Mesenchymal stem cell (in vitro differentiated cells and primary cell): ENCODE measurements at regions not wholly inside any gene's neighbourhood (a gene's known extent, or its start where the extent isn't known, plus 50 kb on each side); places are given as distances from the start of the nearest gene placed in this dataset.

Source experiments
- DNase-seq: peaks from one replicate; pipeline ENCODE4 v3.0.0-alpha.2; 2013
- H2AFZ ChIP-seq: one replicate; pipeline ENCODE4 v1.6.1; 2013; ENCODE audit warnings: low read depth, mild to moderate bottlenecking, control low read depth, inconsistent platforms, low read length, moderate library complexity
- H2AK5ac ChIP-seq: 2 replicates; pipeline ENCODE4 v1.6.1; 2013; ENCODE audit warnings: low read length, moderate library complexity, mild to moderate bottlenecking, inconsistent platforms; ENCODE audit not compliant: severe bottlenecking
- H2BK120ac ChIP-seq: one replicate; pipeline ENCODE4 v1.6.1; 2013; ENCODE audit warnings: low read depth, mild to moderate bottlenecking, inconsistent platforms, low read length, moderate library complexity
- H2BK12ac ChIP-seq, 2 experiments: one replicate each; pipeline ENCODE4 v1.6.1; 2013; ENCODE audit warnings: inconsistent platforms in 2 of 2, low read length in 2 of 2, mild to moderate bottlenecking in 2 of 2, moderate library complexity in 2 of 2, control low read depth in 1 of 2
- H2BK15ac ChIP-seq: one replicate; pipeline ENCODE4 v1.6.1; 2013; ENCODE audit warnings: mild to moderate bottlenecking, low read depth, inconsistent platforms; ENCODE audit not compliant: poor library complexity, severe bottlenecking
- H2BK5ac ChIP-seq: 2 replicates; pipeline ENCODE4 v1.6.1; 2013; ENCODE audit warnings: low read depth, mild to moderate bottlenecking, low read length, control low read depth, inconsistent platforms; ENCODE audit not compliant: poor library complexity, severe bottlenecking
- H3K14ac ChIP-seq, 2 experiments: one replicate each; pipeline ENCODE4 v1.6.1; 2013; ENCODE audit warnings: inconsistent platforms in 2 of 2, low read length in 2 of 2, control low read depth in 1 of 2, mild to moderate bottlenecking in 1 of 2, moderate library complexity in 1 of 2
- H3K18ac ChIP-seq, 2 experiments: one replicate each; pipeline ENCODE4 v1.6.1; 2013; ENCODE audit warnings: inconsistent platforms in 2 of 2, low read length in 2 of 2, control low read depth in 1 of 2, low read depth in 1 of 2, mild to moderate bottlenecking in 1 of 2
- H3K23ac ChIP-seq, 2 experiments: one replicate each; pipeline ENCODE4 v1.6.1; 2013; ENCODE audit warnings: inconsistent platforms in 2 of 2, low read length in 2 of 2, mild to moderate bottlenecking in 2 of 2, moderate library complexity in 2 of 2, control low read depth in 1 of 2
- H3K27ac ChIP-seq: 2 replicates; pipeline ENCODE4 v1.5.1; 2013; ENCODE audit warnings: mild to moderate bottlenecking, moderate library complexity, low read length, control low read depth, inconsistent platforms; ENCODE audit not compliant: poor library complexity, severe bottlenecking
- H3K27me3 ChIP-seq, 2 experiments: 2 replicates each; pipeline versions ENCODE4 v1.6.1 to v1.7.0; 2013; ENCODE audit warnings: low read length in 2 of 2, mild to moderate bottlenecking in 2 of 2, moderate library complexity in 2 of 2, control low read depth in 1 of 2, inconsistent platforms in 1 of 2; ENCODE audit not compliant: control insufficient read depth in 1 of 2, insufficient read depth in 1 of 2
- H3K36me3 ChIP-seq, 2 experiments: 2 replicates each; pipeline versions ENCODE4 v1.6.1 to v1.7.0; 2013; ENCODE audit warnings: low read length in 2 of 2, control low read depth in 1 of 2, inconsistent platforms in 1 of 2, low read depth in 1 of 2, mild to moderate bottlenecking in 1 of 2; ENCODE audit not compliant: insufficient read depth in 2 of 2, control insufficient read depth in 1 of 2
- H3K4ac ChIP-seq, 2 experiments: one replicate each; pipeline ENCODE4 v1.6.1; 2013; ENCODE audit warnings: inconsistent platforms in 2 of 2, low read length in 2 of 2, mild to moderate bottlenecking in 2 of 2, moderate library complexity in 2 of 2, control low read depth in 1 of 2, low read depth in 1 of 2
- H3K4me1 ChIP-seq: 2 replicates; pipeline ENCODE4 v1.6.1; 2013; ENCODE audit warnings: low read depth, low read length, control low read depth; ENCODE audit not compliant: control insufficient read depth, insufficient read depth
- H3K4me2 ChIP-seq: 2 replicates; pipeline ENCODE4 v1.6.1; 2013; ENCODE audit warnings: low read length, mild to moderate bottlenecking, inconsistent platforms; ENCODE audit not compliant: poor library complexity, severe bottlenecking
- H3K4me3 ChIP-seq, 2 experiments: 2 replicates each; pipeline versions ENCODE4 v1.5.1 to v1.7.0; 2013; ENCODE audit warnings: low read length in 2 of 2, mild to moderate bottlenecking in 2 of 2, control low read depth in 1 of 2, low read depth in 1 of 2; ENCODE audit not compliant: insufficient read depth in 1 of 2
- H3K79me1 ChIP-seq: replicated peaks from 2 replicates; pipeline ENCODE4 v1.6.1; 2013; ENCODE audit warnings: mild to moderate bottlenecking, control low read depth, low read length, inconsistent platforms; ENCODE audit not compliant: poor library complexity, severe bottlenecking
- H3K9ac ChIP-seq: 2 replicates; pipeline ENCODE4 v1.7.0; 2013; ENCODE audit warnings: mild to moderate bottlenecking, low read length, moderate library complexity
- H3K9me3 ChIP-seq: 2 replicates; pipeline ENCODE4 v1.7.0; 2013; ENCODE audit warnings: mild to moderate bottlenecking, low read length; ENCODE audit not compliant: control insufficient read depth
- H4K8ac ChIP-seq: one replicate; pipeline ENCODE4 v1.6.1; 2013; ENCODE audit warnings: inconsistent platforms, mild to moderate bottlenecking, low read length, moderate library complexity
- H4K91ac ChIP-seq: one replicate; pipeline ENCODE4 v1.6.1; 2013; ENCODE audit warnings: mild to moderate bottlenecking, low read length, inconsistent platforms
- whole genome bisulfite sequencing: methylation state at CpG from one replicate; pipeline ENCODE4 v1.1.7; 2013; ENCODE audit warnings: mixed read lengths; 5-methylcytosine and 5-hydroxymethylcytosine counted together

DNA sequence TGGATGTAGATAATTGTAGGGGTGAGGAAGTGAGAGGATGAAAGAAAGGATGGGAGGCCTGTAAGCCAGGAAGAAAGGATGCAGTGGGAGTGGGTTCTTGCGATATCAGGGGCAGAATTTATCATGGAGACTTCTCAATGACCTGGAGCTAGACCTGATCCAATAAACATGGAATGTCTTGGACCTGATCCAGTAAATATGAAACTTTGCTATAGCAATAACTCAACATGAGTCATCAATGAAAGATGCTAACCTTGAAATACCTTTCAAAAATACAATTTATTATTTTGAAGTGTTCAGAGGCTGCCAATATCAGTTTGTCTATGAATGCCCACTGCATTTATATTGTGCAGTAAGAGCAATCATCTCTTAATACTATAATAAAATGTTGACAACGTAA, 279.5 kb downstream of the POU4F1 start:
- Histone ChIP-seq H3K14ac (no peak overlapping the region), H2AFZ (no peak overlapping the region), H3K4me1 (no peaks in the 10 kb centered on the region), H2BK5ac (no peak overlapping the region), H3K9ac (no peak overlapping the region), H4K91ac (no peak overlapping the region), H3K27ac (no peak overlapping the region), H3K4me2 (no peak overlapping the region), H3K4ac (no peak overlapping the region), H3K36me3 (no peaks in the 10 kb centered on the region), H3K4me3 (no peak overlapping the region), H2BK120ac (no peak overlapping the region), H3K79me1 (no peaks in the 10 kb centered on the region), H4K8ac (no peak overlapping the region), H3K9me3 (no peaks in the 10 kb centered on the region), H3K27me3 (no peaks in the 10 kb centered on the region), H2BK12ac (no peak overlapping the region), H2BK15ac (no peak overlapping the region), H3K18ac (no peak overlapping the region), H3K23ac (no peak overlapping the region), H2AK5ac (no peak overlapping the region)
- DNase-seq = no peak
- WGBS = 75% methylated on average over 1 of the region's 2 CpGs

DNA sequence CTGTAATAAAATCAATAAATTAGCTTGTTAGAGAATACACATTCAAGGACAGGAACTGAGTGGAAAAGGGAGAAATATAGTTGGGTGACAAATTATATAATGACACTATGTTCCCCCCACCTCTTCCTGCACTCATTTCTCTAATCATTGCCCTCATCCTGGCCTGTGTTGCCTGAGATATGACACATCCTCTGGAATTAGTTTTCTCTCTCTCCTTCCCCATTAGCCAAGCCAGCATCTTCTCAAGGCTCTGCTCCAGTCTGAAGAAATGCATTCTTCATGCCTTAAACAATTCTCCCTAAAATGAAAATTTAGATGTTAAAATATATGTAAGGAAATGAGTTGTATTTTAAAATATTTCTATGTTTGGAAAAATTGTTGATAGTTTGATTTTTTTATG, 280.3 kb downstream of the POU4F1 start:
- H3K23ac ChIP-seq = no peak overlapping the region
- no peaks in the 10 kb centered on the region for H3K27me3 ChIP-seq
- H3K4me3 ChIP-seq = no peak overlapping the region
- H3K4me2 ChIP-seq = no peak overlapping the region
- H3K79me1 ChIP-seq = no peaks in the 10 kb centered on the region
- H3K18ac ChIP-seq = no peak overlapping the region
- H3K27ac ChIP-seq = no peak overlapping the region
- DNase-seq = no peak
- no peak overlapping the region for H2BK120ac ChIP-seq
- no peaks in the 10 kb centered on the region for H3K36me3 ChIP-seq
- no peak overlapping the region for H3K4ac ChIP-seq
- no peaks in the 10 kb centered on the region for H3K4me1 ChIP-seq
- no peak overlapping the region for H3K14ac ChIP-seq
- H4K8ac ChIP-seq = no peak overlapping the region
- no peak overlapping the region for H2BK5ac ChIP-seq
- no peak overlapping the region for H4K91ac ChIP-seq
- no peak overlapping the region for H2AFZ ChIP-seq
- no peak overlapping the region for H2AK5ac ChIP-seq
- H3K9ac ChIP-seq = no peak overlapping the region
- H3K9me3 ChIP-seq = no peaks in the 10 kb centered on the region
- H2BK12ac ChIP-seq = no peak overlapping the region
- H2BK15ac ChIP-seq = no peak overlapping the region

DNA sequence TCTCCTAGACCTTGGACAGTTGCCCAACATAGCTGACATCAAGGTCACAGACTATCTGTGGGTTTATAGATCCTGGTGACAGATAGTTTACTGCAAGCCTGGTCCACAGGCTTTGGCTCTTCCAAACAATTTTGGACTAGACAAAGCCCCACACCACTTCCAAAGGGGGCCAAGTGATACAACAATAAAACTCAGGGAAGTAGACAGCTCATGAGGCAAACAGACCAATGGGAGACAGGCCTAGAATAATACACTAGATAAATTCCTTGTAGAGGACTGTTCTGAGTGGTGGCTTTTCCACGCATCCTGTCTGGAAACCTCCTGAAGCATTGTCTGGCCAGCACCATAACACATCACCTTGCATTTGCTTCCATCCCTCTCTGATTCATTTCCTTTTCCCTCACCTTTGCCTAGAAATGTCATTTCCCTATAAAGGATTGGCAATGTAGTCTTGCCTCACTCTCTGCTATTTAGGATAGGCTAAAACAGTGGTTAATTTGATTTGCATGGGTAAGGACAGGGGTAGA, 284.2 kb downstream of the POU4F1 start:
- 95% methylated on average over 1 of the region's 1 CpG for WGBS
- no peak overlapping the region for H4K8ac ChIP-seq
- no peak overlapping the region for H2BK15ac ChIP-seq
- no peak overlapping the region for H4K91ac ChIP-seq
- H3K27ac ChIP-seq = no peak overlapping the region
- H3K79me1 ChIP-seq = no peaks in the 10 kb centered on the region
- no peak overlapping the region for H3K4ac ChIP-seq
- H3K36me3 ChIP-seq = no peaks in the 10 kb centered on the region
- H2BK120ac ChIP-seq = no peak overlapping the region
- no peaks in the 10 kb centered on the region for H3K9me3 ChIP-seq
- H3K18ac ChIP-seq = no peak overlapping the region
- H3K4me3 ChIP-seq = no peak overlapping the region
- no peaks in the 10 kb centered on the region for H3K4me1 ChIP-seq
- no peak overlapping the region for H2BK5ac ChIP-seq
- H3K4me2 ChIP-seq = no peak overlapping the region
- no peaks in the 10 kb centered on the region for H3K27me3 ChIP-seq
- no peak overlapping the region for H3K23ac ChIP-seq
- no peak overlapping the region for H2AK5ac ChIP-seq
- H2AFZ ChIP-seq = no peak overlapping the region
- no peak for DNase-seq
- no peak overlapping the region for H3K14ac ChIP-seq
- no peak overlapping the region for H3K9ac ChIP-seq
- no peak overlapping the region for H2BK12ac ChIP-seq

DNA sequence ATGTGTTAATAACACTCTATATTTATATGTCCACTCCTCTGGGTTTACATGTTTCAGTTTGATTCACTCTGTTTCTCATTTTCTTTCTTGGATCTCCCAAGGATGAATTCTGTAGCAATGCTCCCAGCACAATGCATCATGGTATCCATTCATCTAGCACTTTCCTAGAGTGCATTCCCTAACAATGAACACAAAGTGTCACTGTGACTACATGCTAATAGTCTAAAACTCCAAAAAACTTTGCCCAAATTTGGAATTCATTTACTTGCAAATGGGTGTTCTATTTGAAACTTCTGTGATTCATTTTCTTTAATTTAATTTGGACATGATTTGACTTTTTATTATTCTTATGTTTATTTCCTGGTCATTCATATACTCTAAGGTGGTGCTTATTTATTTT, 286.3 kb downstream of the POU4F1 start:
- Histone ChIP-seq H2BK5ac (no peak overlapping the region), H2BK120ac (no peak overlapping the region), H3K4me2 (no peak overlapping the region), H3K27ac (no peak overlapping the region), H2BK15ac (no peak overlapping the region), H4K91ac (no peak overlapping the region), H2BK12ac (no peak overlapping the region), H3K18ac (no peak overlapping the region), H2AFZ (no peak overlapping the region), H3K4me1 (no peaks in the 10 kb centered on the region), H4K8ac (no peak overlapping the region), H3K23ac (no peak overlapping the region), H3K4me3 (no peak overlapping the region), H3K14ac (no peak overlapping the region), H3K79me1 (no peaks in the 10 kb centered on the region), H3K4ac (no peak overlapping the region), H2AK5ac (no peak overlapping the region), H3K9me3 (no peaks in the 10 kb centered on the region), H3K9ac (no peak overlapping the region), H3K36me3 (no peaks in the 10 kb centered on the region), H3K27me3 (no peaks in the 10 kb centered on the region)
- DNase-seq = no peak
